Stomach (tissue), 4 donors: ENCODE measurements at regions not wholly inside any gene's neighbourhood (a gene's known extent, or its start where the extent isn't known, plus 50 kb on each side); places are given as distances from the start of the nearest gene placed in this dataset.

Experiments
- EP300 ChIP-seq: sonication (generic); formaldehyde crosslinking; IDR thresholded peaks from one replicate; pipeline ENCODE4 v1.6.1; 2017; ENCODE audit warnings: antibody characterized with exemption
- POLR2A ChIP-seq, 4 donors: fragments of 450-650 bp; IDR thresholded peaks; one replicate each; pipeline ENCODE4 v1.6.1; 2016; ENCODE audit warnings: antibody characterized with exemption in 4 of 4, control low read depth in 2 of 4, mild to moderate bottlenecking in 1 of 4, moderate library complexity in 1 of 4
- POLR2AphosphoS5 ChIP-seq, 3 donors: sonication (generic); formaldehyde crosslinking; IDR thresholded peaks; one replicate each; pipeline ENCODE4 v1.6.1; 2016; ENCODE audit warnings: antibody characterized with exemption in 3 of 3
- TF ChIP-seq, protein P1 (sequence below), 7 experiments: fragments of 450-650 bp in 4 of 7; fragments of 200-600 bp in 3 of 7; sonication (generic) in 3 of 7; IDR thresholded peaks; one replicate each; pipeline ENCODE4 v1.5.1; 2016 to 2019; ENCODE audit warnings: antibody characterized with exemption in 7 of 7, control low read depth in 2 of 7, mild to moderate bottlenecking in 1 of 7

GRCh38 chr15:46213551-46213950 lies 578.7 kb downstream of the SQOR start:
- TF ChIP-seq EP300 (no peak), POLR2A (IDR thresholded peaks at IDR 0.05) (no peak), POLR2AphosphoS5 (IDR thresholded peaks at IDR 0.05) (no peak)
- TF ChIP-seq, protein P1, sequence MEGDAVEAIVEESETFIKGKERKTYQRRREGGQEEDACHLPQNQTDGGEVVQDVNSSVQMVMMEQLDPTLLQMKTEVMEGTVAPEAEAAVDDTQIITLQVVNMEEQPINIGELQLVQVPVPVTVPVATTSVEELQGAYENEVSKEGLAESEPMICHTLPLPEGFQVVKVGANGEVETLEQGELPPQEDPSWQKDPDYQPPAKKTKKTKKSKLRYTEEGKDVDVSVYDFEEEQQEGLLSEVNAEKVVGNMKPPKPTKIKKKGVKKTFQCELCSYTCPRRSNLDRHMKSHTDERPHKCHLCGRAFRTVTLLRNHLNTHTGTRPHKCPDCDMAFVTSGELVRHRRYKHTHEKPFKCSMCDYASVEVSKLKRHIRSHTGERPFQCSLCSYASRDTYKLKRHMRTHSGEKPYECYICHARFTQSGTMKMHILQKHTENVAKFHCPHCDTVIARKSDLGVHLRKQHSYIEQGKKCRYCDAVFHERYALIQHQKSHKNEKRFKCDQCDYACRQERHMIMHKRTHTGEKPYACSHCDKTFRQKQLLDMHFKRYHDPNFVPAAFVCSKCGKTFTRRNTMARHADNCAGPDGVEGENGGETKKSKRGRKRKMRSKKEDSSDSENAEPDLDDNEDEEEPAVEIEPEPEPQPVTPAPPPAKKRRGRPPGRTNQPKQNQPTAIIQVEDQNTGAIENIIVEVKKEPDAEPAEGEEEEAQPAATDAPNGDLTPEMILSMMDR (IDR thresholded peaks at IDR 0.05): no peak
